Duodenal mucosa (tissue), 2 donors: ENCODE measurements at regions not wholly inside any gene's neighbourhood (a gene's known extent, or its start where the extent isn't known, plus 50 kb on each side); places are given as distances from the start of the nearest gene placed in this dataset.
"Not testable (repeated sequence)": the region's sequence is repeated elsewhere in the genome, so short reads cannot be mapped to it uniquely, and the experiment has no call there.

ENCODE experiments used
- H3K27ac ChIP-seq: one replicate; pipeline ENCODE4 v1.7.0; 2013; ENCODE audit warnings: low read depth, low read length
- H3K27me3 ChIP-seq, 2 donors: one replicate each; pipeline ENCODE4 v1.7.0; 2013; ENCODE audit warnings: low read length in 2 of 2, control low read depth in 1 of 2; ENCODE audit not compliant: insufficient read depth in 2 of 2, control insufficient read depth in 1 of 2
- H3K36me3 ChIP-seq, 2 donors: one replicate each; pipeline ENCODE4 v1.7.0; 2013; ENCODE audit warnings: low read length in 2 of 2, control low read depth in 1 of 2; ENCODE audit not compliant: insufficient read depth in 2 of 2, control insufficient read depth in 1 of 2
- H3K4me1 ChIP-seq, 2 donors: one replicate each; pipeline ENCODE4 v1.7.0; 2013; ENCODE audit warnings: low read length in 2 of 2, control low read depth in 1 of 2; ENCODE audit not compliant: insufficient read depth in 2 of 2, control insufficient read depth in 1 of 2
- H3K4me3 ChIP-seq, 2 donors: one replicate each; pipeline ENCODE4 v1.7.0; 2013; ENCODE audit warnings: low read length in 2 of 2, low read depth in 1 of 2
- H3K9ac ChIP-seq, 2 donors: one replicate each; pipeline ENCODE4 v1.7.0; 2013; ENCODE audit warnings: low read length in 2 of 2, low read depth in 1 of 2
- H3K9me3 ChIP-seq, 2 donors: one replicate each; pipeline ENCODE4 v1.7.0; 2013; ENCODE audit warnings: low read length in 2 of 2, control low read depth in 1 of 2; ENCODE audit not compliant: control insufficient read depth in 1 of 2

DNA sequence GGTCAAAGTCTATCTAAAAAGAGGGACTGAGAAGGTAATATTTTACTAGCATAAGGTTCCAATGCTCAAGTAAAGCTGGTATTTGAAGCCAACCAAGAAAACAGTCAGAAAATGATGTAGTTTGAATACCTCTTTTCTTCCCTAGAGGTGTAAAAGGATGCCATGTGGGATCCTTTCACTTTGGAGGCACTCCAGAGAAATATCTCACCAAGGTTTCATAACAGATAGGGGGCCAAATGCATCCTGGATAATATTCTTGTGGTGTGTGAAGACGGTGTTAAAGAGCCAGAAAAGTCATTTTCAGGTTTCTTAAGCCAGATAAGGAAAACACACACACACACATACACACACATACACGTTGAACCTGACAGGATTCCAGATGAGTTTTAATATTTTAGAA is 136.1 kb upstream of the PRKD1 start:
- no peaks in the 10 kb centered on the region for H3K27me3 ChIP-seq
- H3K4me3 ChIP-seq: no peak overlapping the region
- H3K4me1 ChIP-seq: no peaks in the 10 kb centered on the region
- H3K9ac ChIP-seq: no peak overlapping the region
- no peaks in the 10 kb centered on the region for H3K9me3 ChIP-seq
- no peak overlapping the region for H3K27ac ChIP-seq
- no peaks in the 10 kb centered on the region for H3K36me3 ChIP-seq

DNA sequence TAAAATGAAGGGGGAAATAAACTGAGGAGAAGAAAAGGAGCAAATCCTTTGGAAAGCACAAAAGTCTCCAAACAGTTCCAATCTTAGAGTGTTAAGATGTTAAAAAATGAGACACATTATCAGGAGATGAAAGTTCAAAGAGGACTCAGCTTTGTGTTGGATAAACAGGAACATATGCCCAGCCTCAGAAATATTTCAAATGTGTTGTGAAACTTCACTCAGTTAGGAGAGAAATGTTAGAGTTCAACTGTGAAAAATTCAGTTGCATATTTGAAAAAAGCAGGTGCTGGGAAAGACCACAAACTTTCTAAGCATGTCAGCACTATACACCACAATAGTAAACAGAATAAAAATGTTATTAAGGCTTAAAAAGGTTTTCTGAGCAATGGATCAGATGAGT is 136.8 kb upstream of the PRKD1 start:
- Histone ChIP-seq H3K9ac (no peak overlapping the region), H3K27ac (no peak overlapping the region), H3K27me3 (no peaks in the 10 kb centered on the region), H3K9me3 (no peaks in the 10 kb centered on the region), H3K4me3 (no peak overlapping the region), H3K4me1 (no peaks in the 10 kb centered on the region), H3K36me3 (no peaks in the 10 kb centered on the region)

DNA sequence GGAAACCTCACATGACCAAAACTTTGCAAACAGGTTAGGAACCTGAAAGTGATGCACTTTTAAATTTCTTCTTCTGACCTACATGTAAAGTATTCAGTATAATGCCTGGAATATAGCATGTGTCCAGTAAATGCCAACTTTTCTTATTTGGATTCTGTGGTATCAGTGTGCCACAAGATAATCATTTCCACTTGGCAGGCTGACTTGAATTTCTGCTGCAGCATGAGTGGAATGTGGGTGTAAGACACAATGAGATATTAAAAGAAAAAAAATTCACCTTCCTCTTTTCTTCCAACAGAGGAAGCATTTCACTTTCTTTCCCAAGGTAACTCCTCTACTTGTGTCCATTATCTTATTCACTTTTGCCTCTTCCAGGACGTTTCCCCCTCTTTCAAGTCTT is 141.9 kb upstream of the PRKD1 start:
- Histone ChIP-seq H3K9ac (no peak overlapping the region), H3K4me1 (no peaks in the 10 kb centered on the region), H3K27me3 (no peaks in the 10 kb centered on the region)

DNA sequence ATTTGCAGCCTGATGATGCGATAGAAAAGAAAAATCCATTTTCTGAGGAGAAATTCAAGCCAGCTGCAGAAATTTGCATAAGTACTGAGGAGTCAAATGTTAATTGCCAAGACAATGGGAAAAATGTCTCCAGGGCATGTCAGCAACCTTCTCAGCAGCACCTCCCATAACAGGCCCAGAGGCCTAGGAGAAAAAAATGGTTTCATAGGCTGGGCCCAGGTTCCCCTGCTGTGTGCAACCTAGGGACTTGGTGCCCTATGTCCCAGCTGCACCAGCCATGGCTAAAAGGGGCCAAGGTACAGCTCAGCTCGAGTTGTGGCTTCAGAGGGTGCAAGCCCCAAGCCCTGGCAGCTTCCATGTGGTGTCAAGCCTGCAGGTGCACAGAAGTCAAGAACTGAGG is 144.8 kb upstream of the PRKD1 start:
- H3K4me1 ChIP-seq, H3K27ac ChIP-seq, H3K9me3 ChIP-seq, H3K9ac ChIP-seq, H3K4me3 ChIP-seq, H3K36me3 ChIP-seq, H3K27me3 ChIP-seq: not testable (repeated sequence)

More for the DNA sequence above, 141.9 kb upstream of the PRKD1 start:
- no peak overlapping the region for H3K27ac ChIP-seq
- H3K9me3 ChIP-seq: peaks cover 0 to 7% of the 10 kb centered on the region in 2 donors
- no peaks in the 10 kb centered on the region for H3K36me3 ChIP-seq
- no peak overlapping the region for H3K4me3 ChIP-seq

DNA sequence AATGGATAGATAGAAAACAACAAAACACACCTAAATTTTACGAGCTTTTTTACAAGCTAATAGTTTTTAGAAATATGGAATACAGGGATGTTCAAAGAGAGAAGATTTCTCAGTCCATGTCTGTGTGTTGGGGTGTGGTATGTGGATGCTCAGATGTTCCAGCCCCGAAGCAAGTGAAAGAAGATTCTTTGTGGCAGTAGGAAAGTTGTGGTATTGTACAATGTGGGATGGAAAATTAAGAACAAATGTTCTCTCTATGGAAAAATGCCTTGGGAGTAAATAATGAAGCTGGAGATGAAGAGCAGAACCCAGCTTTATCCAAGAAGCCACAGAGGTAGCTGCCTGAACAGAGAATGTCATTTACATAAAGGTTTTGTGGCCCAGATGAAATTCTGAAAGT is 150.3 kb upstream of the PRKD1 start:
- Histone ChIP-seq H3K27me3 (no peaks in the 10 kb centered on the region), H3K9ac (no peak overlapping the region), H3K4me1 (no peaks in the 10 kb centered on the region), H3K4me3 (no peak overlapping the region), H3K9me3 (peaks cover 0 to under 1% of the 10 kb centered on the region in 2 donors), H3K27ac (no peak overlapping the region), H3K36me3 (no peaks in the 10 kb centered on the region)

DNA sequence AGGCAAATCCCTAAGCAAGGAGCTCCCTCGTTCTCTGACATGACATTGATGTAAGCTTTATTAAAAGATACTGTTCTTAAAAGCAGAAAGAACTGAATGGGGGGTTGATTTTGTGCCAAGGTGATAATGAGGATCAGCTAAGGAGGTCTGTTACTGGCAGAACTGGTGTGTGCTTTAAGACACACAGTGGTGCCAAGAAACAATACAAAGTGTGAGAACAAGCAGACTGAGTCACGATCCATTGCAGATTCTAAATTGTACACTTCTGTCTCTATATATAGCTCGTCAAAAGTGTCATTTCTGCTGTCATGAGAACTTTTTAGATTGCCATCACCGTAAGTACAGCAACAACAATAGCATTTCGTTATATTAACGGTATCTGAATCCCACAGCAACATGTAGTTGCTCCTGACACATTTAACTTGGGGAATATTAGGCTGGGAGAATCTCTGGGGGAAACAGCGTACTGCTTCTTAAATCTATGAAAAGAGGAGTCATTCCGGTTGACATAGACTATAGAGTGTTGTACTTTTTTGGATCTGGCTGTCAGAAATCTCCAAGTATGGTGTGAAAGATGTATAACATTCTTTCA is 151.3 kb upstream of the PRKD1 start:
- no peak overlapping the region for H3K27ac ChIP-seq
- no peak overlapping the region for H3K9ac ChIP-seq
- no peak overlapping the region for H3K4me3 ChIP-seq
- H3K27me3 ChIP-seq: no peaks in the 10 kb centered on the region
- no peaks in the 10 kb centered on the region for H3K36me3 ChIP-seq
- no peaks in the 10 kb centered on the region for H3K4me1 ChIP-seq
- no peaks in the 10 kb centered on the region for H3K9me3 ChIP-seq

DNA sequence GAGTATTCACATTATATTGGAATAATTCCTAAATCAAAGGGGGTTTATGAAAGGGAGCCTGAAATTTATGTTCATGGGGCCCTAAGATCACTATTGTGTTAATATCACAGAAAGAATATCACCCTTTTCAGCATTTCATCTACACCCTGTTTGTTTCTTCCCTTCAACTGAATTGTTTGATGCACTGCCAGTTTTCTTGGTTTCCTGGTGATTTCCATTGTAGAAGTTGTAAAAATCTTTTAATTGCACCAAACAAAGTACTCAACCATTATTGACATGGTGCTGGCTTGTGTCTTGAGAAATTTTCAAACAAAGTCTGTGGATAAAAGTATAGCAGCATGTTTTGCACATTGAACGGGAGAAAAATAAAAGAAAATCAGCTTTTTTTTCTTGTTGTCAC is 154.8 kb upstream of the PRKD1 start:
- Histone ChIP-seq H3K4me1 (no peaks in the 10 kb centered on the region), H3K27ac (no peak overlapping the region), H3K9ac (no peak overlapping the region), H3K9me3 (no peaks in the 10 kb centered on the region), H3K4me3 (no peak overlapping the region), H3K36me3 (no peaks in the 10 kb centered on the region), H3K27me3 (no peaks in the 10 kb centered on the region)

DNA sequence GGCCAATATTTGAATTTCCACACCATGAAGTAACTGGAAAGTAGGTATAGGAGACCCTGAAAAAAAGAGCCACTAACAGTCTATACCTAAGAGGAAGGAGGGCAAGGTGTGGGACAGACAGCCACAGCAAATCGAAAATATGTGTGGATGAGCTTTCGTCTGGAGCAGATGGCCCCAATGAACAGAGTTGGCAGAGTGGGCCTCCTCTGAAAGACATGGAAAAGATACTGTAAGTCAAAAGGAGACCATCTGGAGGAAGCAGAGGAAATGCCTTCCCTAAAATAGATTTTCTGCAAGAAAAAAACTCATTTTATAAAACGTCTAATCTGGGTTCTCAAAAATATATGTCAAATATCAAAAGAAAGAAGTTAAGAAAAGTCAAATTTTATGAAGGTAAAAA is 157.2 kb upstream of the PRKD1 start:
- Histone ChIP-seq H3K4me1 (no peaks in the 10 kb centered on the region), H3K4me3 (no peak overlapping the region), H3K9ac (no peak overlapping the region), H3K9me3 (peaks cover 0 to 3% of the 10 kb centered on the region in 2 donors), H3K27ac (no peak overlapping the region), H3K27me3 (no peaks in the 10 kb centered on the region), H3K36me3 (no peaks in the 10 kb centered on the region)

DNA sequence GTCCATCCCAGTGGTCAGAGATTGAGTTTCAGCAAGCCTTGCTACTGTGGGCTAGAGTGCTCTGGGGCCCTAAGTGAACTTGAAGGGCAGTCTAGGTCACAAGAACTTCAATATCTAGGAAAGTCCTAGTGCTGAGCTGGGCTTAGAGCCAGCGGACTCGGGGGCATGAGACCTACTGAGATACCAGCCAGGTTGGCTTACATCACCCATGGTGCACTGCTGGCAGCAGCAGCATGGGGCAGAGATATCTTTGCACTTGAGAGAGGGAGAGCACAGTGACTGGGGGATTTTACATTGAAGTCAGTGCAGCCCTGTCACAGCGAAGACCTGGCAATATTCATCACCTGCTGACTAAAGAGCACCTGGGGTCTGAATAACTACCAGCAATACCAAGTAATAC is 158.3 kb upstream of the PRKD1 start:
- Histone ChIP-seq H3K9ac (no peak overlapping the region), H3K4me1 (no peaks in the 10 kb centered on the region), H3K4me3 (no peak overlapping the region), H3K27ac (no peak overlapping the region), H3K9me3 (peaks cover 0 to 3% of the 10 kb centered on the region in 2 donors), H3K27me3 (no peaks in the 10 kb centered on the region), H3K36me3 (no peaks in the 10 kb centered on the region)

DNA sequence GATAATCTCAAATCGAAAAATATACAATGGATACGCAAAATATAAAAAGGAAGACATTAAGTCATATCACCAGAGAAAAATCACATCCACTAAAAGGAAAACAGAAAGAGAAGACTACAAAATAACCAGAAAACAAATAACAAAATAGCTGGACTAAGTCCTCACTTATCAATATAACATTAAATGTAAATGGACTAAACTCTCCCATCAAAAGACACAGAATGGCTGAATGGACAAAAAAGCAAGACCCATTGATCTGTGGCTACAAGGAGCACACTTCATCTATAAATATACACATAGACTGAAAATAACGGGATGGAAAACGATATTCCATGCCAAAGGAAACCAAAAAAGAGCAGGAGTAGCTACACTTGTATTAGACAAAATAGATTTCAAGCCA is 161.0 kb upstream of the PRKD1 start:
- Histone ChIP-seq H3K36me3 (no peaks in the 10 kb centered on the region), H3K9me3 (peaks cover 2 to 3% of the 10 kb centered on the region in 2 donors)

More for the DNA sequence above, 161.0 kb upstream of the PRKD1 start:
- no peak overlapping the region for H3K27ac ChIP-seq
- no peaks in the 10 kb centered on the region for H3K4me1 ChIP-seq
- H3K4me3 ChIP-seq: no peak overlapping the region
- no peaks in the 10 kb centered on the region for H3K27me3 ChIP-seq
- H3K9ac ChIP-seq: no peak overlapping the region
